HS-5 (cell line): ENCODE measurements at regions not wholly inside any gene's neighbourhood (a gene's known extent, or its start where the extent isn't known, plus 50 kb on each side); places are given as distances from the start of the nearest gene placed in this dataset.

Source experiments
- DNase-seq: peaks from one replicate; pipeline ENCODE4 v3.0.0-alpha.2; 2012; ENCODE audit warnings: low read depth

GRCh38 chr18:46321955-46322354 lies 217.8 kb downstream of the HAUS1 start:
- DNase-seq = no peak

GRCh38 chr18:46322411-46322891 lies 218.3 kb downstream of the HAUS1 start:
- DNase-seq = no peak

DNA sequence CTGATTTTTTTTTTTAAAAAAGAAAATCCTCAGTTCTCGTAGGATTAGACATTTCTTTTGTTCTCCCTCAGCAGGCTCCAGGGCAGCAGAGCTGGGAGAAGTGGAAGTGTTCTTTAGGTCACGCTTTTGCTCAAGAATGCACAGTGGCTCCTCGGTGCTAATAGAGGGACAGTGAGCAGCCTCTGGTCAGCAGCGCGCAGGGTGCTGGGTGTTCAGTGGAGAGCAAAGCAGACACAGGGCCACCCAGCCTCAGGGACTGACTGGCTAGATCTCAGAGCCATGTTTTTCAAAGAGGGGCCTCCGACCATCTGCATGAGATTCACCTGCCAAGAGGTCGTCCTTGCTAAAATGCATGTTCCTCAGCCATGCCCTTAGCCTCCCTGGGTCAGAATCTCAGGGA lies 218.8 kb downstream of the HAUS1 start:
- no peak for DNase-seq

GRCh38 chr18:46324087-46324955 lies 220.1 kb downstream of the HAUS1 start:
- DNase-seq = peak; percentile 14

- no peak for DNase-seq
Observed at GRCh38 chr18:46325895-46326294, 221.7 kb downstream of the HAUS1 start.

- DNase-seq = no peak
Observed at GRCh38 chr18:46329736-46330246, 225.6 kb downstream of the HAUS1 start.

DNA sequence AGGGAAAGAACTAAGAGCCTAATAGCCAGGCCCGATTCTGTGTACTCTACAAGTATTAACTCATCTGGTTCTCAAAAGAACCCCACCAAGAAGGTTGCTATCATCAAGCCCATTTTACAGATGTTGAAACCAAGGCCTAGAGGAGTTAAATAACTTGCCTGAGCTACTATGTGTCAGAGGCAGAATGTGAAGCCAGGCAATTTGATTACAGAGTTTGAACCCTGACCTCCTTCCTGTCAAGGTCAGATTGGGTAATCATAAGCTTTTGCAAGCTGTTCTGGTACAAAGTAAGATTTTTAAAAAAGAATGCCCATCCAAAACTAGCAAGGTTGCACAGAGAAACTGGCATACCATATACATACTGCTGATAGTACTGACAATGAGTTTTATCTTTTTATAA lies 227.1 kb downstream of the HAUS1 start:
- DNase-seq = no peak

GRCh38 chr18:46332286-46332801 lies 228.2 kb downstream of the HAUS1 start:
- no peak for DNase-seq

DNA sequence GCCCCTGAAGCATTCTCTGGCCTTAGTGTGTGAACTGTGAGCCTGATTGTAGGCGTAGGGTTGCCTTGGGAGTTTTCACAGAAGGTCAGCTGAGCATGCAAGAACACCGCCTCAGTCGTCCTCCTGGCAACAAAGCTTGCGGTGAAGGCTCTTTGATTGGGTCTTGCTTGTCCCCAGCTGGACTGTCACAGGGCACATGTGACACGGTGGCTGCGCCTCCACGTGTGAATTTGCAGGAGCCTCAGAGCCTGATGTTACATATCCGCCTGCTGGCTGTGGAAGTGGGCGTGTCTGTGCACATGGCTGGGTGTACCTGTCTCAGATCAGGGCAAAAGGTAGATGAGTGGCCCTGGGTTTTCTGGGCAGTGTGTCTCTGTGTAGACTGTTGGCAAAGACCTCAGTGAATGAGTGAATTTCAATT lies 228.7 kb downstream of the HAUS1 start:
- no peak for DNase-seq

- no peak for DNase-seq
Observed at GRCh38 chr18:46333431-46334135, 229.4 kb downstream of the HAUS1 start.

GRCh38 chr18:46334868-46335281 lies 230.7 kb downstream of the HAUS1 start:
- DNase-seq = no peak

- no peak for DNase-seq
Observed at GRCh38 chr18:46335534-46336101, 231.4 kb downstream of the HAUS1 start.

GRCh38 chr18:46336278-46337111 lies 232.3 kb downstream of the HAUS1 start:
- DNase-seq = no peak

DNA sequence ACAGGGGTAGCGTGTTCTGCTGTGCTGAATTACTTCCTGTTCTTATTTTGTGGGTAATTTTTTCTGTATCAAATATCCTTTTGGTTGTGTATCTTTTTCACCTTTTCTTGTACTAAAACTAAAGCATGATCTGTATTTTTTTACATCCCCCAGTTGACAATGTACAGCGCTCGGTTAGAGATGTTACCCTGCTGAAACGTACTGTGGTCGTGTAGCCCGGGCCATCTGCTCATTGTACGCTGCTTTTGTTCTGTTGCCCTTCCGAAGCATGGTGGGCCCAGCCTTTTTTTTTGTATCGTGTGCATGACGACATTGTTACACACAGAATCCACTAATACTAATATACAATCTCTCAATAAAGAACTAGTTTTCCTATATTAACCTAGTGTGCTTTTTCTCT lies 233.1 kb downstream of the HAUS1 start:
- DNase-seq = no peak

- DNase-seq = no peak
Observed at GRCh38 chr18:46338205-46338604, 234.0 kb downstream of the HAUS1 start.

GRCh38 chr18:46338766-46339165 lies 234.6 kb downstream of the HAUS1 start:
- no peak for DNase-seq

DNA sequence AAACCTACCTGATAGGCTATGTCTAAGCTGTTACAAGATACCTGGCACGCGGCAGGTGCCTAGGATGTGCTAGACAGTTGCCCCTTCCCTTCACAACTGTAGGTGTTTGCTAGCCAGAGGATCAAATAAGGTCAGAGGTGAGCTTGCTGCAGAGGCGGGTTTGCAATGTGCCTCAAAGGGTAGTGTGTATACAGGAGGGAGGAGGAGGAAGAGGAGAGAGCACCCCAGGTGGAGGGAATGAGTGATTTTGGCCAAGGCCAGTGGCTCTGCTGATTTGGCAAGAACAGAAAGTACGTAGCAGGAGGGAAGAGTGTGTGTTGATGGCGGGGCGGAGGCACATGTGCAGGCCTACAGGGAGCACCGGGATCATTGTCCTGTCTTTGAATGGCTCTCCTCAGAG lies 236.5 kb downstream of the HAUS1 start:
- no peak for DNase-seq

- DNase-seq = no peak
Observed at GRCh38 chr18:46341986-46342525, 237.9 kb downstream of the HAUS1 start.

GRCh38 chr18:46343456-46343855 lies 239.3 kb downstream of the HAUS1 start:
- no peak for DNase-seq

DNA sequence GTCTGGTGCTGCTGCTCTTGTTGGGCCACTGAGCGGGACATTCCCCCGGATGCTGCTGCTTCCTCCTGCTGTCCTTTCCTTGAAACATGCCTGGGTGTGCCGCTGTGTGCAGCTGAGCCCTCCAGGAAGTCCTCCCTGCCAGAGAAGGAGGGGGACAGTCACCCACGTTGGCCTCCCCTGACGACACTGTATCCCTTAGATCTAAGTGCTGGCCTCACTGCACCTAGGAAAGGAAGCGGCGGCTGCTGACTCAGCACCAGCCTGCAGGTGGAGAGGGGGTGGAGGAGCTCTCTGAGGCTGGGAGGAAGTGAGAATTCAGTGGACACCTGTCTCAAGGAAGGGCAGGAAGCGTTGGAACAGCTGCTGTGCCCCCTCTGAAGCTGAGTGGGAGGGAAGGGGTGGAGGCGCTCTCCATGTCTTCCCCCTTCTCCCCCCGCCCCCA lies 239.8 kb downstream of the HAUS1 start:
- DNase-seq = no peak
